ENCODE measurements at regions not wholly inside any gene's neighbourhood (a gene's known extent, or its start where the extent isn't known, plus 50 kb on each side); places are given as distances from the start of the nearest gene placed in this dataset.

DNA sequence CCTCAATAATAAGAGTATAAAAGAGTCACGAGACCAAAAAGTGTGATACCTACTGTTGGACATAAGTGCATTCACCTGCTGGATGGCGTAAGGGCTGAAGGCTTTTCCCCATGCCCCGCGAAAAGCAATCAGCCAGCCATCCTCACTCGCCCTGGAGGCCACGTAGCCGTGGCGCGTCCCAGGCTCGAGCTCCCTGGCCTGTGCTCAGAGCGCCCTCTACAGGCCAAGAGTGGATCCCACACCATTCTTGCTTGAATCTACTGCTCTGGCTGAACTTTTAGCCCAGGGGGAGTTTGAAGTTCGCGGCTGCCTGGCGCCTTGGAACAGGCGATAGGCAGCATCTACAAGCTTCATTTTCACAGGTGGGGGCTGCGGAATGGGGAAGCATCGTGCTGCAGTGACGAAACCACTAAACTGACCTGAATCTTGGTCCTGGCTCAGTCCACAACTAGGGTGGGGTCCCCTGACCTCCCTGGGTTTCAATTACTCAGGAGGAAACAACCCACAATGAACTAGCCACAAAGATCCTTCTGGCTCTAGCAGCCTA, 70.3 kb upstream of the SERBP1 start:
- H3K79me2 ChIP-seq (ENCODE audit: insufficient read depth, low read length), result no peaks in the 10 kb centered on the region
- H3K4me3 Mint-ChIP-seq, result peak overlapping the region in 1 of 2 experiments; percentile 15; a peak in 2 of 5 replicates

More for the DNA sequence above, 70.3 kb upstream of the SERBP1 start:
- Histone ChIP-seq H2BK15ac (ENCODE audit: low read depth, low read length) (no peak overlapping the region), H2BK120ac (ENCODE audit: low read depth, low read length, poor library complexity, severe bottlenecking) (no peak overlapping the region), H2BK20ac (ENCODE audit: low read depth, low read length, poor library complexity, severe bottlenecking) (no peak overlapping the region), H3K4ac (ENCODE audit: low read depth, low read length) (no peak overlapping the region), H2BK12ac (ENCODE audit: insufficient read length, low read depth, low read length) (no peak overlapping the region), H3K79me1 (ENCODE audit: insufficient read depth, low read depth, low read length, poor library complexity, severe bottlenecking) (no peaks in the 10 kb centered on the region), H3K14ac (ENCODE audit: insufficient read depth, low read length) (no peak overlapping the region), H4K20me1 (ENCODE audit: control insufficient read depth, insufficient read depth, insufficient read length) (no peaks in the 10 kb centered on the region), H4K5ac (ENCODE audit: insufficient read length, low read depth, low read length) (no peak overlapping the region), H3K56ac (ENCODE audit: insufficient read length, low read depth, low read length) (no peak overlapping the region), H3K9ac (ENCODE audit: extremely low read depth, insufficient read length, low read length) (no peak overlapping the region), H3K23ac (ENCODE audit: insufficient read length, low read depth, low read length) (no peak overlapping the region), H3K18ac (ENCODE audit: insufficient read length, low read depth, low read length) (no peak overlapping the region), H3K4me1 (ENCODE audit: insufficient read depth, low read length) (no peaks in the 10 kb centered on the region), H3K27me3 (ENCODE audit: insufficient read depth, low read length) (peaks cover 2% of the 10 kb centered on the region; the same call in 1 of the 2 replicates), H4K91ac (ENCODE audit: insufficient read length, low read depth, low read length) (no peak overlapping the region), H2AK5ac (ENCODE audit: insufficient read length, low read length) (no peak overlapping the region), H2BK5ac (ENCODE audit: insufficient read length, low read length) (no peak overlapping the region), H3T11ph (ENCODE audit: low read length) (no peak overlapping the region), H3K4me2 (ENCODE audit: insufficient read depth, insufficient read length, low read length) (peak overlapping the region; percentile 31), H3K23me2 (ENCODE audit: insufficient read length, low read depth, low read length, poor library complexity, severe bottlenecking) (no peaks in the 10 kb centered on the region), H3K27ac (ENCODE audit: insufficient read length, low read depth, low read length) (no peak overlapping the region), H2AFZ (ENCODE audit: low read length) (no peak overlapping the region), H4K8ac (replicated peaks; ENCODE audit: insufficient read length, low read depth, low read length) (no peak overlapping the region), H3K9me3 (ENCODE audit: control insufficient read depth, low read depth, low read length) (no peaks in the 10 kb centered on the region)
- Mint-ChIP-seq H3K4me1 (peaks cover 0 to 2% of the 10 kb centered on the region in 2 experiments; a peak in 2 of 4 replicates), H3K36me3 (ENCODE audit: insufficient read depth in 1 of 3, low read depth in 3 of 3) (no peaks in the 10 kb centered on the region), H3K27ac (no peak overlapping the region), H3K9me3 (no peaks in the 10 kb centered on the region; a peak in 1 of 5 replicates), H3K27me3 (ENCODE audit: low read depth) (peaks cover 74% of the 10 kb centered on the region)
- DNase-seq, result peak; percentile 94
- TF ChIP-seq, protein P1, sequence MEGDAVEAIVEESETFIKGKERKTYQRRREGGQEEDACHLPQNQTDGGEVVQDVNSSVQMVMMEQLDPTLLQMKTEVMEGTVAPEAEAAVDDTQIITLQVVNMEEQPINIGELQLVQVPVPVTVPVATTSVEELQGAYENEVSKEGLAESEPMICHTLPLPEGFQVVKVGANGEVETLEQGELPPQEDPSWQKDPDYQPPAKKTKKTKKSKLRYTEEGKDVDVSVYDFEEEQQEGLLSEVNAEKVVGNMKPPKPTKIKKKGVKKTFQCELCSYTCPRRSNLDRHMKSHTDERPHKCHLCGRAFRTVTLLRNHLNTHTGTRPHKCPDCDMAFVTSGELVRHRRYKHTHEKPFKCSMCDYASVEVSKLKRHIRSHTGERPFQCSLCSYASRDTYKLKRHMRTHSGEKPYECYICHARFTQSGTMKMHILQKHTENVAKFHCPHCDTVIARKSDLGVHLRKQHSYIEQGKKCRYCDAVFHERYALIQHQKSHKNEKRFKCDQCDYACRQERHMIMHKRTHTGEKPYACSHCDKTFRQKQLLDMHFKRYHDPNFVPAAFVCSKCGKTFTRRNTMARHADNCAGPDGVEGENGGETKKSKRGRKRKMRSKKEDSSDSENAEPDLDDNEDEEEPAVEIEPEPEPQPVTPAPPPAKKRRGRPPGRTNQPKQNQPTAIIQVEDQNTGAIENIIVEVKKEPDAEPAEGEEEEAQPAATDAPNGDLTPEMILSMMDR (conservative IDR thresholded peaks at IDR 0.05), result peak; percentile 99
- no CpG with 5 or more reads among the region's 18 CpGs for WGBS (ENCODE audit: extremely low coverage, insufficient read length, low lambda C conversion rate)

All from H9 (cell line).